ENCODE measurements at regions not wholly inside any gene's neighbourhood (a gene's known extent, or its start where the extent isn't known, plus 50 kb on each side); places are given as distances from the start of the nearest gene placed in this dataset.

DNA sequence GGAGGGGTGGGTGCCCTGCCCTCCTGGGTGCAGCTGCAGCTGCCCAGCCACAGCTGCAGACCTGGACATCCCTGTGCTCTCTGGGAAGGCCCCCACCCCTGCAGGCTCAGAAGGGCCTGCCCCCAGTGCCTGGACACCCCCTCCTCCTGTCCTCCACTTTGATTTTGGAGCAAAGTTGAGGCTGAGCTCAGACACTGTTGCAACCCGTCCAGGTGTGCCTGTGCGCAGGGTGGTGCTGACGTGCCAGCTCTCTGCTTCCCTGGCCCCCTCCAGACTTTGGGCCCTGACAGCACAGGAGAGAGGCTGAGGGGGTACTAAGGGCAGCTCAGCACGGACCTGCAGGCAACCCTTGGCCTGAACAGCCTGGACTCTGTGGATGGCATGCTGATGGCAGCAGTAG lies 750.3 kb downstream of the ARAP2 start:
- DNase-seq: no peak

DNA sequence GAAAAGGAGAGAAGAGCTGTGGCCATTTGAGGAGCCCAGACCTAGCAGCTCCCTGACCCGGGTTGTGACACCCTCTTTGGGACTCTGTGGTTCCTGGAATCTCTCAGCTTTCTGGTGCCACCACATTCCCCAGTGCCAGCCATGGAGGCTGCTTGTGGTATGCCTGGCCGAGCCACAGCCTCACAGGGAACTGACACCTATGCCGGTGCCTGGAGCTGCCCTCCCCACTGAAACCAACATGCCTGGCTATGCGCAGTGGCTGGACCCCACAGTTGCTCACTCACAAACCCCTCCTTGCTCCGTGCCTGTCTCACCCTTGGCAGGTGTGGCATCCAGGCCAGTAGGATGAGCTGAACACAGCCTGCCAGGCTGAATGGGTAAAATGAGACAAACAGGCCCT lies 749.4 kb downstream of the ARAP2 start:
- no peak for DNase-seq

DNA sequence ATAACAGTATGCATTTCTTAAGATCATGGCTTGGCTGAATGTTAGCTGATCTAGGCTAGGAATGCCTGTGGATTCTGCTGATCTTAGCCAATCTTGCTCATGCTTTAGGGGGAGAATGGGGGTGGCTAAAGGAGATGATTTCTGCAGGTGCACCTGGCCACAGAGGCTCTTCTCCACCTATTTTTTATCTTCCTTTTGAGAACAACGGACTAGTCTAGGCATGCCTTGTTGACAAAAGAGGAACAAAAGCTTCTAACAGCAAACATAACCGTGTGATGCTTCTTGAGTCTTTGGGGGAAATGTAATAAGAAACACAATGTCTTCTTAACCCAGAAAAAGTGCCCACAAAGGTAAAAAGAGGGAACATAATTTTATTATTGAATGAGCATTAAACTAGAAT lies 743.5 kb downstream of the ARAP2 start:
- DNase-seq: no peak

DNA sequence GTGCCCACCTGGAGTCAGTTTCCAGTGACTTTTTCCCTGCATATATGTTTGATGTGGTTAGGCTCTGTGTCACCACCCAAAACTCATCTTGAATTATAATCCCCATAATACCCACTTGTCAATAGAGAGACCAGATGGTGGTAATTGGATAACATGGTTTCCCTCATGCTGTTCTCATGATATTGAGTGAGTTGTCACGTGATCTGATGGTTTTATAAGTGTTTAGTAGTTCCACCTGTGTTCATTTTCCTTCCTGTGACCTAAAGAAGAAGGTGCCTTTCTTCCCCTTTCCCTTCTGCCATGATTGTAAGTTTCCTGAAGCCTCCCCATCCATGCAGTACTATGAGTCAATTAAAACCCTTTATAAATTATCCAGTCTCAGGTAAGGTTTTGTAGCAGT lies 740.9 kb downstream of the ARAP2 start:
- no peak for DNase-seq

DNA sequence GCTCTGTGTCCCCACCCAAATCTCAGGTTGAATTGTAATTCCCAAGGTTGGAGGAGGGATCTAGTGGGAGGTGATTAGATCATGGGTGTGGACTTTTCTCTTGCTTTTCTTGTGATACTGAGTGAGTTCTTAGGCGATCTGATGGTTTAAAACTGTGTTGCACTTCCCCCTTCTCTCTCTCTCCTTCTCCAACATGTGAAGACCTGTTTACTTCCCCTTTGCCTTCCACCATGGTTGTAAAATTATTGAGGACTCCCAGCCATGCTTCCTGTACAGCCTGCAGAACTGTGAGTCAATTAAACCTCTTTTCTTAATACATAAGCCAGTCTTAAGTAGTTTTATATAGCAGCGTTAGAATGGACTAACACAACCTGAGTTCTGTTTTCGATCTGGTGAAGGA lies 738.2 kb downstream of the ARAP2 start:
- no peak for DNase-seq

DNA sequence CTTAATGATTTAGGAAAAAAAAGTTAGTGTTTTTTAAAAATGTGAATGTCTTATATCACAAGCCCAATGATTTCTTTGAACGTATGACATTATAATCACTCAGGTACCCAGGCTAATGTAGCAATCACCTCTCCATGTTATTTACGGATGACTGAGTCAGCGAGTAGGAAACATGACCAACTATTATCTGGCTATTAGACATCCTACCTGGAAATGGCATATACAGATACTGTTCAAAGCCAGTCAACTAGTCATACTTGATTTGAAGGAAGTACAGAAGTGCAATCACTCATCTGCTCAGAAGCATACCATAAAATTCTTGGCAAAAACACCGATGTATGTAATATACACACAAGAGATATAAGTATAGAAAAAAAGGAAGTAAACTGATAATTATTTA lies 732.5 kb downstream of the ARAP2 start:
- no peak for DNase-seq

DNA sequence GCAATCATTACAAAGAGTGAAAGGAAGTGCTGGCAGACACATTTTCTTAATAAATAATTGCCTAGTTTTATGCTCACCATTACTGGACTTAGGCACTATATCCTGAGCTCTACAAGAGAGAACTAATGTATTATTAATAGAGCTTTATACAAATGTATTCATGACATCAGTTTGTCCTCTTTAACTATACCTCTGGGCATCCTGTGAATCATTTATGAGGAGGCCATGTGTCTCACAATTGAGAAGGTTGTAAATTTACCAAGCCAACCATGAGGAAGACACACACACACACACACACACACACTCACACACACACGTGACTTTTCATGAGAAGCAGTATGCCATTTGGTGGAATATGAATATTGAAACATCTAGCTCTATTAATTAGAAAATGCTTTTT lies 728.2 kb downstream of the ARAP2 start:
- DNase-seq: no peak

DNA sequence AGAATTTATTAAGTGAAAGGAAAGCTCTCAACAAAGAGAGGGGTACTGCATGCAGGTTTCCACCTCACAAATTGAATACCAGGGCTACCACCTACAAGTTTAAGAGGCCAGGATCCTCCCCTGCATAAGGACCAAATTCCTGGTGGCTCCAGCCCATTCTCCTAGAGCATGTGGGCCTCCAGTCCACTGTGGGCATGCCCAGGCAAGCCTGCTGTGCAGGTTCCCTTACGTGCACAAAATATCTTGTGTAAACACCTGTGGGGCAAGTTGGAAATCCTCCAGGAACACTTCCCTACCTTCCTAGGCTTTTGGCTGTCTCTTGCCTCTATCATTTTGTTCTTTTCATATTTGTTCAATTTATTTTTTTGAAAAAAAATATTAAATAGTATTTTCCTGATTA lies 724.3 kb downstream of the ARAP2 start:
- no peak for DNase-seq

DNA sequence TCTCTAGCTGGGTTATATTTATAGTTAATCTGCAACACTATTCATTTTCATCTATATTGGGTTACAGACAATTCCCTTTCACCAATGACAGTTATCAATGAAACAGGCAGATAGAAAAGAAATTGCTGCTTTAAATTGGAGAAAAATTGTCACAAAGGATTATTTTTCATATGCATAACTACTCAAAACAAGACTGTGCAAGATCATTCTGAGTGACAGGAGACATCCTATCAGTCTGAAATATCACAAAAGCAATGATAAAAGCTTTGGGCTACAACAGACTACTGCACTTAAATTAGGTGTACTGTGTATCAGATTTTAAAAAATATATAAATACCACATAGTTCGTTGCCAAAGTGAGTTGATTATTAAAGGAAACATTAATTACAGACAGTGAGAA lies 722.6 kb downstream of the ARAP2 start:
- DNase-seq: no peak

DNA sequence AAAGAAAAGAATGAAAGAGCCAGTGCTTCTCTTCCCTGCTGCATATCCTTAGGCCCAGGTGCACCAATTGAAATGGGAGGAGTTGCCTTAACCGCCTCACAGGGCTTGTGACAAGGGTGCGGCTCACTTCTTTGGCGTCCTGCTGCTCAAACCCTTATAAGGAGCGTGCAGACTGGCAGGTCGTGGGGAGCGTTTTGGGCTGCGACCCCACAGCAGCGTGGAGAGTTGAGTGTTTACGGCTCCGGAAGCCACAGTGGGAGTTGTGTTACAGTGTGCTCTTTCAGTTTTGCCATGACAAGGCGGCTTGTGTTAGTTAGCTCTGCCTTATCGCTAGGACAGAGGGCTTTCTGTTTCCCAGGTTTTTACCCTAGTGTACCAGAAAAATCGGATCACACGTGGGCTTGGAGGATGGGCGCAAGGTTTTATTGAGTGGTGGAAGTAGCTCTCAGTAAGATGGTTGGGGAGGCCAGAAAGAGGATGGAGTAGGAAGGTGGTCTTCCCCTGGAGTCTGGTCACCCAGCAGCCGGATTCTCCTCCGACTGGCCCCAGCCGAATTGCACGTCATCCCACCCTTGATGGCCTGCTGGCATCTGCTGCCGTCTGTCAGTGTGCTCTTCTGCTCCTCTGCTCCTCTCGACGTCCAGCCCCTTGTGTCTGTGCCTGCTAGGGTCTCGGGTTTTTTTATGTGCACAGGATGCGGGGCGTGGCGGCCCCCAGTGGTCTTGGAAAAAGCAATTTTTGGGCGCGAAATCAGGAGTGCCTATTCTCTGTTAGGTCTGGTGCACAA lies 718.9 kb downstream of the ARAP2 start:
- no peak for DNase-seq

DNA sequence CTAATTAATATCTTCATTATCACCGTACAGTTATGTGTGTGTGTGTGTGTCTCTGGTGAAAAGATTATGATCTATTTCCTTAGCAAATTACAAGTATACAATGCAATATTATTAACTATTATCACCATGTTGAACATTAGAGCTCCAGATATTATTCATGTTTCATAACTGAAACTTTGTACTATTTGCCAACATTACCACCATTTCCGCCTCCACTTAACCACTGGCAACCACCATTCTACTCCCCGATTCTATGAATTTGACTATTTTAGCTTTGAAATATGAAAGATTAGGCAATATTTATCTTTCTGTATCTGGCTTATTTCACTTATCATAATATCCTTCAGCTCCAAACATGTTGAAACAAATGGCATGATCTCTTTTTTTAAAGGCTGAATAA lies 717.9 kb downstream of the ARAP2 start:
- no peak for DNase-seq

DNA sequence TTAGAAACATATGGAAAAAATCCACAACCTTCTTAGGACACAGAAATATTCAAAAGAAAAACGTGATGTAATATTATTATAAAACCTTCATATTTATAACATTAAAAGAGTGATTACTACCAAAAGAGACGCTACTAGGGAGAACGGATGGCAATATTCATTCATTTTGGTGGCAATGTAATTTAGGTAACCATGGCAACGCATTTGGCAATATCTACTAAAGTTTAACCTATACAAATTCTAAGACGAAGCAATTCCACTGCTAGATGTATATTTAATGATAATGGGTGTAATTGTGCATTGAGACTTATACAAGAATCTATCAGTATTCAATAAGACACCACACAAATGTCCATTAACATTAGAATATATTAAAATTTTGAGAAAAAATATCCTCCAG lies 709.4 kb downstream of the ARAP2 start:
- no peak for DNase-seq

DNA sequence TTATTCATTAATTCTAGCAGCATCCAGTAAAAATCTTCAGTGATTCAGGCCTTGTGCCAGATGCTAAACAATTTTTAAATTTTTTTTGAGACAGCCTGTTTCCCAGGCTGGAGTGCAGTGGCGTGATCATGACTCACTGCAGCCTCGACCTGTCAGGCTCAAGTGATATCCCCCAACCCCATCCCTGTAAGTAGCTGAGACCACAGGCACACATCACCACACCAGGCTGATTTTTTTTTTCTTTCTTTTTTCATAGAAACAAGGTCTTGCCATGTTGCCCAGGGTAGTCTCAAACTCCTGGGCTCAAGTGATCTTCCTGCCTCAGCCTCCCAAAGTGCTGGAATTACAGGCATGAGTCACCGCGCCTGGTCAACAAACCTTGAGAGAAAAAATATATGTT lies 705.5 kb downstream of the ARAP2 start:
- no peak for DNase-seq

DNA sequence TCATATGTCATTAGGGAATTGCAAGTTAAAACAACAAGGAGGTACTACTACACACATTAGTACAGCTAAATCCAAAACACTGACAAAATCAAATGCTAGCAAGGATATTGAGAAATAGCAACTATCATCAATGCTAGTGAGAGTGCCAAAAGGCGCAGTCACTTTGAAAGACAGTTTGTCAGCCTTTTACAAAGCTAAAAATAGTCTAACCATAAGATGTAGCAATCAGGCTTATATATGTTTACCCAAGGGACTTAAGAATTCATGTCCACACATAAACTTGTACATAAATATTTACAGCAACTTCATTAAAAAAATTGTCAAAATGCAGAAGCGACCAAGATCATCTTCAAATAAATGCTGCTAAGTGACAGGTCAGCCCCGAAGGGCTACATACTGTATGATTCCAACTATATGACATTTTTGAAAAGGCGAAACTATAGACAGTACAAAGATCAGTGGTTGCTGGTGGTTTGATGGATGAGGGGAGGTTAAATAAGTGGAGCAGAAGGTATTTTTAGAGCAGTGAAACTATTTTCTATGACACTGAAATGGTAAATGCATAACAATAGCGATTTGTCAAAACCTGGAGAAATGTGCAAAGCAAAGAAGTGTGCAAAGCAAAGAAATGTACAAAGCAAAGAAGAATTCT lies 704.8 kb downstream of the ARAP2 start:
- no peak for DNase-seq

DNA sequence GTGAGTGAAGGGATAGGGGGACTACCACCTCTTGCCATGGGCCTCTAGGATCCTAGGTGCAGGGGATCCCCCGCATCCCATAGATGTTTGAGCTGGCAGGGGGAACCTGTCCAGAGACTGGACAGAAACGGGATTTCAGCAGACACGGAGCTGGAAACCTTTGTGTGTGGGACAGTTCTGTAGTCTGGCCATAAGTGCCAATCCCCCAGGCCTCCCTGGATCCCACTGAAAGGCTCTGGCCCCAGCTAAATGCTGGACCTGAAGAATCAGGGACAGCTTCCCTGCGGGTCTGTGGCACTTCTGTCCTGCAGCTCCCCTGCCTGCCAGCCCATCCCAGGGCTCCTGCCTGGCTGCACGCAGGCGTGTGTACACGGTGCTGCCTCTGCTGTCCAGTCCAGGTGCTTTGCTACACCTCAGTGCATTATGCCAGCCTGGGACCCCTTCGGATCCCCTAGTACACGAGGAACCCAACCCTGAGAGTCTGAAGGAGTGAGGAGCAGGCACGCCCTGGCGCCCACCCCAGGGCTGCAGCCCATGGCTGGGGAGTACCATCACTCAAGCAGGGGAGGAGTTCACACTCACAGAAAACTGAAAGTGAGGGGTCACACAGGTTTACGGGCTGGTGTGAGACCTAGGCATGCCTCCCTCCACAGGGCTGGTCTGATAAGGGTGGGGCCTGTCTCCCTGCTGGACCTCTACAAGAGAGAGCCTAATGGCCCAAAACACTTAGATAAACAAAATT lies 703.0 kb downstream of the ARAP2 start:
- no peak for DNase-seq

DNA sequence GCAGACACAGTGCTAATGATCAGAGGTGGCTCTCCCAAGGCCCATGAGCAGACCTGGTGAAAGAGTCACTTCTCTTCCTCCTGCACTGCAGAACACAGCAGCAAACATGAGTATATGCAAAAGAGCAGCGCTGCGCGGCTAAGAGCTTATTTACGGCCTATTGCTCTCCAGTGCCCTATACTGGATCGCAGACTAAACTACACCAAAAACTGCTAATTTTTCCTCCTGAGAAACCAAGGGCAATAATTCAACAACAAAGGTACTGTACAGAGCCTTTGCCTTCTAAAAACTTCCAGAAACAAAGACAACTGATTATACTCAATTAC lies 702.5 kb downstream of the ARAP2 start:
- no peak for DNase-seq

DNA sequence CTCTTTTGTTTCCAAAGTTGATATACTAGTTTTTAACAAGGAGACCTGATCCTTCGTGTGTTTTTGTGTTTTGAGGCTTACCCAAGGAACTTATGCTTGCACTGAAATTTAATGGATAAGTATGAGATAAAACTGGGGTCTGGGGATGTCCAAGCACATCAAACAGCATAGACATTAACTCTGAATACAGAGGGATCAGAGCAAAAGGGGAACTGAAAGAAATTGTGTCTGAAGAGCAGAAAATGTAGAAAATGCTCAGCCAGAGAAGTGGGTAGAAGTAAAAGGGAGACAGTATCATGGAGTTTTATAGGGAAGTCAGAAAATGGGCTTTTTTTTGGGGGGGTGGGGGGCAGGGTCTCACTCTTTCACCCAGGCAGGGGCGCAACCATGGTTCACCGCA lies 695.4 kb downstream of the ARAP2 start:
- DNase-seq: no peak

DNA sequence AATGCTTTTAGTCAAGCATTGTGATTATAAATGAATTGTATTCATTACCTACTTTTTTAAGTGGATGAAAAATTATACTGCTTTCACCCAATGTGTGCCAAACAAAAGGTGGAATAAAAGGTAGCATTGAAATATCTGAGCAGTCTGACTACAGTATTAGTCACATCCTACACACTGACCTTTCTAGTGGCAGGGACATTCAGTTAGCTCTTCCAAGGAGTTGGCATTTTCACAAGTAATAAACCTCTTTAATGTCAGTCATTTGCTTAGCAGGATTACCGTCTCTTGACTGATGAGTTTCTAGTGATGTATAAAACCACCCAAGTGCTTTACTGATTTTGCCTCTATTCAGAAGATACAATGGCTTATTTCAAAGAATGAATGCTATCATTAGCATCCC lies 687.9 kb downstream of the ARAP2 start:
- DNase-seq: no peak

DNA sequence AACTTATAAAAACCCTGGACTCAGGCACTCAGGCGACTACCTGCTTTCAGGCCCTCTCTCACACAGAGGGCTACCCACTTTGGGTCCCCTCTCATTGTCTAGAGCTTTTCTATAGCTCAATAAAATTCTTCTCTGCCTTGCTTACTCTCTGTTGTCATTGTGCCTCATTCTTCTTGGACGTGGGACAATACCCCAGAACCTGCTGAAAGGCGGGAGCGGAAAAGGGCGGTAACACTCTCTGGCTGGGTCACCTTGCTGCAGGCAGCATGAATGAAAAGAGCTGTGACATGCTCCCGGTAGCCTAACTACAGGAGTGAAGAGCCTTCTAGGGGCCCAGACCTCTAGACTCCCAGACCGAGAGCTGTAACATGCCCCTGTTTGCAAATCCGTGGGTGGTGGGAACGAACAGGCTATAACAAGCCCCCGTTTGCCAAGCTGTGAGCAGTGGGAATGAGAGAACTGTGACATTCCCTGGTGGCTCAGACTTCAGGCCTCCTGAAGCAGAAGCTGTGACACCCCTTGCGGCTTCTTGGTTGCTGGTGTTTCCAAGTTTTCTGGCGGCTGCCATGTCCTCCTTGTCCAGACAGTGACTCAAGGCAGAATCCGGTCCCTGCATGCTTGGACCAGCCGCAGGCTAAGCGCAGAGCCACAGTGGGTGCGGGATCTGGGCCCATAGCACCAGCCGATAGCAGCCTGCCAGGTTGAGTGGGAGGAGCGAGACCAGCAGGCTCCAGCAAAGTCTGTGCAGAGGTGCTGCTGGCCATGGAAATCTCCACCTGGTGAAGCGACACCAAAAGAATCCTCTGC lies 684.6 kb downstream of the ARAP2 start:
- DNase-seq: no peak

DNA sequence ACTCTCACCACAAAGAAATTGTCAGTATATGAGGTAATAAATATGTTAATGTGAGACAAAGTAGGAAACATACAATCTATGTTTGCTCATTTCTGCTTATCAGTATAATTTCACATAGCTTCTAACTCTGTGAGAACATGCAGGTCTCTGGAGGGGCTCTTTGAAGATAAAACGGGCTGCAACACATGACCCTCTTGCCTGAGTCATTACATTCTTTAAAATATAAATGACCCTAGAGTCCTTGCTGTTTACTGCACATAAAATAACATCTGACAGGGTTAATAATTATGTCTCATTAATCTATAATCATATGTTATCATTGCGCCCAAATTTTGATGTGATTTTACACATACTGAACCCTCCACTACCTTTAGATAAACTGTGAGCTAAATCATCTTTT lies 681.5 kb downstream of the ARAP2 start:
- no peak for DNase-seq

DNA sequence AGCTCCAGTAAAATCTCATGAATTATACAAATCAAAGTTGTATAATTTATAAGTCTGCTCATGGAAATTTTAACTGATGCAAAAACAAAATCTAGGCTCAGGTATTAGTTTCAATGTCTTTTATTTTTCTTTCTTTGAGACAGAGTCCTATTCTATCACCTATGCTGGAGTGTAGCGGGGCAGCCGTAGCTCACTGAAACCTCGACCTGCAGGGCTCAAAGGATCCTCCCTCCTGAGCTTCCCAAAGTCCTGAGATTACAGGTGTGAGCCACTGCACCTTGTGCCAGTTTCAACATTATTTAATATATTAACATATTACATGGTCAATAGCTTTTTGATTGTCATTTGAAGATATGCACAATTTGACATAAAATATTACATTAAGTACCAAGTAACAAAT lies 678.7 kb downstream of the ARAP2 start:
- DNase-seq: no peak

DNA sequence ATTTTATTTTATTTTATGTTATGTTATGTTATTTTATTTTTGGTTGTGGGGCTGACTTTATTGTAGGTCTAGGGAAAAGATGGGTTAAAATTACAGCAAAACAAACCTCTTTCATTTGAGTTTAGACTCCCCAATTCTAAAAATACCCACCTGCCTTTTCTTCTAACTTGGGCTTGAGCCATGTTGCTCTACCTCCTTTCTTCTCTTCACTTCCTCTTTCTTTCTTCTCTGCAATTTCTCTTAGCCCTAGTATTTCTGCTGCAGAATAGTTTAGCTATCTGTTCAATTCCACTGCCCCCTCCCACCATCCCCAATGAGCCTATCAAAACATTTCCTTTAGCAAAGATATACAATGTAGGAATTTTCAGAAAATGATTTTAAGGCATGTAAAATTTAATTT lies 653.3 kb downstream of the ARAP2 start:
- no peak for DNase-seq

DNA sequence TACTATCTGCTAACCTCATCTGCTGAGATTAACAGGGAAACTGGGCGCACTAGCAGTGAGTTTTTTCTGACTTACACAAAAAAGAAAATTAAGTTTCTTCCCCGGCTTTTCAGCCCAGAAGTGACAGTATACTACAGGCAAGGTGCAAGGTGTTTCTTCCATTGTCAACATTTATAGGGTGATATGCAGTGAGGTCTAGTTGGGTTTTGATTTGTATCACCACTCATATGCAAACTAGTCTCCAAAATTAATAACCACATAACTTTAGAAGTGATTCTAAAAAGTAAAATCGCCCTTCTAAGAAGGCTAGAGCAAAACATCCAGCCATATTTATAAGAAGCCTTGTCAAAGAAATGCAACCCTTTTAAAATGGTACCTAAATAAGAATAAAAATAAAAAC lies 640.1 kb downstream of the ARAP2 start:
- no peak for DNase-seq

DNA sequence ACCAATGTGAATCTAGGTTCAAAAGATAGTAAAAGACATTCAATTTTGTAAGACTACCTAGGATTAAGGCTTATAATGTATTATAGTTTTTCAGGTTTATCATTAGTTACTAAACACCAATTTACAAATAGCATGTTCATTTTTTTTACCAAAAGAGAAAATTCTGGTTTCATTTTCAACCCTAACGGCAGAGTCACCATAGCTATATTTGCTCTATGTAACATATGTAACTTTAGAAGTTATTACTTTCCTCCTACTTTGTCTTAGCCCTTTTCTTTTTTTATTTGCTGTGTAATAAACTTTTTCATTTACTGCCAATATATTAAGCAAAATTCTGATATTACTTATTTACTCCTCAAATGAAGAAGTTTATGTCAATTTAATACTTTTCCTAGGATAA lies 639.6 kb downstream of the ARAP2 start:
- DNase-seq: no peak
